Endothelial cell of umbilical vein (primary cell): ENCODE measurements at regions not wholly inside any gene's neighbourhood (a gene's known extent, or its start where the extent isn't known, plus 50 kb on each side); places are given as distances from the start of the nearest gene placed in this dataset.

Source experiments
- CTCF ChIP-seq, 2 donors: IDR thresholded peaks; 1 replicate in 1 of 2; 2 replicates in 1 of 2; pipeline ENCODE4 v1.5.1; 2011; ENCODE audit warnings: low read length in 2 of 2, mild to moderate bottlenecking in 2 of 2, moderate library complexity in 2 of 2, control low read depth in 1 of 2, inconsistent platforms in 1 of 2, low read depth in 1 of 2; ENCODE audit not compliant: insufficient read depth in 1 of 2; ENCODE audit errors: extremely low read depth in 1 of 2
- EZH2 ChIP-seq: IDR thresholded peaks from 2 replicates; pipeline ENCODE4 v1.6.1; 2012; ENCODE audit warnings: borderline replicate concordance, low read depth, mild to moderate bottlenecking, moderate library complexity, low read length, inconsistent platforms; ENCODE audit not compliant: severe bottlenecking
- MAX ChIP-seq: IDR thresholded peaks from 2 replicates; pipeline ENCODE4 v1.6.1; 2011; ENCODE audit not compliant: insufficient read depth, insufficient read length
- POLR2A ChIP-seq: IDR thresholded peaks from 2 replicates; pipeline ENCODE4 v1.6.1; 2012; ENCODE audit warnings: low read depth, mild to moderate bottlenecking, control low read depth, low read length
- POLR2AphosphoS5 ChIP-seq: IDR thresholded peaks from 2 replicates; pipeline ENCODE4 v1.6.1; 2012; ENCODE audit warnings: low read depth, mild to moderate bottlenecking, control low read depth, low read length, moderate library complexity; ENCODE audit not compliant: insufficient read depth

GRCh38 chr7:119945822-119946221, 327.2 kb upstream of the KCND2 start:
- TF ChIP-seq CTCF (IDR thresholded peaks at IDR 0.05; ENCODE audit: extremely low read depth in 1 of 2, insufficient read depth in 1 of 2, low read depth in 1 of 2, low read length in 2 of 2) (no peak), POLR2A (no peak), POLR2AphosphoS5 (no peak), MAX (no peak), EZH2 (no peak)
